HG03097 (cell line): ENCODE measurements at regions not wholly inside any gene's neighbourhood (a gene's known extent, or its start where the extent isn't known, plus 50 kb on each side); places are given as distances from the start of the nearest gene placed in this dataset.

Experiments
- ATAC-seq: cut with Tn5 transposase; IDR thresholded peaks from one replicate; pipeline ENCODE4 v1.9.1; 2021; ENCODE audit not compliant: unreplicated experiment, low FRiP score

- ATAC-seq, result no peak
Measured at GRCh38 chr3:82329300-82329699, 567.9 kb upstream of the GBE1 start.

- no peak for ATAC-seq
Measured at GRCh38 chr3:82311901-82312300, 550.5 kb upstream of the GBE1 start.

GRCh38 chr3:82308755-82309154, 547.3 kb upstream of the GBE1 start:
- ATAC-seq, result no peak

GRCh38 chr3:82306189-82306588, 544.7 kb upstream of the GBE1 start:
- no peak for ATAC-seq

- no peak for ATAC-seq
Measured at GRCh38 chr3:82294609-82295008, 533.2 kb upstream of the GBE1 start.

- ATAC-seq, result peak; percentile 75
Measured at GRCh38 chr3:82293867-82294266, 532.4 kb upstream of the GBE1 start.

- no peak for ATAC-seq
Measured at GRCh38 chr3:82293435-82293834, 532.0 kb upstream of the GBE1 start.

- no peak for ATAC-seq
Measured at GRCh38 chr3:82287562-82287961, 526.1 kb upstream of the GBE1 start.

GRCh38 chr3:82281205-82281604, 519.8 kb upstream of the GBE1 start:
- no peak for ATAC-seq

GRCh38 chr3:82276992-82277391, 515.5 kb upstream of the GBE1 start:
- no peak for ATAC-seq

- ATAC-seq, result no peak
Measured at GRCh38 chr3:82274897-82275296, 513.5 kb upstream of the GBE1 start.

- no peak for ATAC-seq
Measured at GRCh38 chr3:82265747-82266146, 504.3 kb upstream of the GBE1 start.

GRCh38 chr3:82262193-82262592, 500.7 kb upstream of the GBE1 start:
- no peak for ATAC-seq

GRCh38 chr3:82261637-82262036, 500.2 kb upstream of the GBE1 start:
- no peak for ATAC-seq

GRCh38 chr3:82261013-82261412, 499.6 kb upstream of the GBE1 start:
- ATAC-seq, result no peak

- no peak for ATAC-seq
Measured at GRCh38 chr3:82259994-82260393, 498.5 kb upstream of the GBE1 start.

- ATAC-seq, result no peak
Measured at GRCh38 chr3:82240322-82240721, 478.9 kb upstream of the GBE1 start.

GRCh38 chr3:82236257-82236656, 474.8 kb upstream of the GBE1 start:
- ATAC-seq, result no peak

- ATAC-seq, result peak; percentile 69
Measured at GRCh38 chr3:82229397-82229796, 468.0 kb upstream of the GBE1 start.

GRCh38 chr3:82224661-82225060, 463.2 kb upstream of the GBE1 start:
- no peak for ATAC-seq

- no peak for ATAC-seq
Measured at GRCh38 chr3:82222401-82222800, 461.0 kb upstream of the GBE1 start.

- ATAC-seq, result no peak
Measured at GRCh38 chr3:82217571-82217970, 456.1 kb upstream of the GBE1 start.

- ATAC-seq, result no peak
Measured at GRCh38 chr3:82208002-82208710, 446.7 kb upstream of the GBE1 start.
